GM18498 (cell line): ENCODE measurements at regions not wholly inside any gene's neighbourhood (a gene's known extent, or its start where the extent isn't known, plus 50 kb on each side); places are given as distances from the start of the nearest gene placed in this dataset.

ENCODE experiments used
- ATAC-seq: cut with Tn5 transposase; IDR thresholded peaks from one replicate; pipeline ENCODE4 v1.9.1; 2021; ENCODE audit warnings: mild to moderate bottlenecking, moderate library complexity; ENCODE audit not compliant: unreplicated experiment

- no peak for ATAC-seq
Observed at GRCh38 chr10:91694170-91694794, 61.4 kb upstream of the PPP1R3C start.

GRCh38 chr10:91691981-91692380, 59.1 kb upstream of the PPP1R3C start:
- ATAC-seq = no peak

GRCh38 chr10:91690996-91691676, 58.3 kb upstream of the PPP1R3C start:
- no peak for ATAC-seq

DNA sequence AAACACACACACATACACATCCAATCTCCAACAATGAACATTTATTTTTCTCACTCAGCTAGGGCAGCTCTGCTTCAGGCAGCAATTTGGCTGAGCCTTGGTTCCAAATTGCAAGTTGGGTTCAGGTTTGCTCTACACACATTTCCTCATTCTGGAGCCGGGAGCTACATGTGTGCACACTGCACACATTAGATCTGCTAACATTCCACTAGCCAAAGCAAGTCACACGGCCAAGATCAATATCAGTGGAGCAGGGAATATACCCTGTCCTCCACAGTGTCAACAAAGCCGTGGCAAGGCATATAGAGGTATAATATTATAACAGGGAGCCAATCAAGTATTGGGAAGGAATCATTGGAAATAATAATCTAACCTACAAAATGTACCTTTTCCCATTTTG, 57.5 kb upstream of the PPP1R3C start:
- ATAC-seq = no peak

DNA sequence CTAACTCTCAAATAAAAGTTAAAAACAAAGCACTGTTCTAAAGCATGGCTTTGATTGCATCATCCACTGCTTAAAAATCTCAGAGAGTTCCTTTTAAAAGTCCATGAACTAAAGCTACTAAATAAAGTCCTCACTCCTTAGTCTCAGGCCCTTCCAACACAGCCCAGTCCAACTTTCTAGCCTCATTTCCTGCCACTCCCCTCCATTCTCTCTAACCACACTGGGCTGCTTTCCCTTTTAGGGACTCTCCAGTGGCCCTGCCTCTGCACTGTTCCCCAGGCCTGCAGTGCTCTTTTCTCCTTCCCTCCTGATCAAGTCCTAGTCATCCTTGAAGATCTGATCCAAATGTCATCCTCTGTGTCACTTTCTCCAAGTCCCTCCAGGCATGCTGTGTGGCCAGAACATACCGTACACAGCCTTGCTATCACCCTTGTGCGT, 56.9 kb upstream of the PPP1R3C start:
- no peak for ATAC-seq

DNA sequence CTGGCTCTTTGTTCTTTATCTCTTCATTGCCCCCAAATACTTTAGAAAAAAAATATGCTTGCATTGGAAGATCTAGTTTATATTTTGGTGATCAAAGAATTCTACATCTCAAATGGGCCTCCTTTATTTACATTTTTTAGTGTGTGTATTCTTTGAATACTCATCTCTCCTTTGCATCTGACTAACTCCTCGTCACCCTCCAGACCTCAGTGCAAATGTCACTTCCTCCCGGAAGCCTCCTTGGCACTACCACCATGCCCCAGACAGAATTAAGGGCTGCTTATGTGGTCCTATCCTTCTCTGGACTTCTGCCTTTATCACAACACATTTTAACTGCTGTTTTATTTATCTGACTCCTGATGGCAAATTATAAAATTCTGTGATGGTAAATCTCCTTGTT, 52.0 kb upstream of the PPP1R3C start:
- no peak for ATAC-seq

DNA sequence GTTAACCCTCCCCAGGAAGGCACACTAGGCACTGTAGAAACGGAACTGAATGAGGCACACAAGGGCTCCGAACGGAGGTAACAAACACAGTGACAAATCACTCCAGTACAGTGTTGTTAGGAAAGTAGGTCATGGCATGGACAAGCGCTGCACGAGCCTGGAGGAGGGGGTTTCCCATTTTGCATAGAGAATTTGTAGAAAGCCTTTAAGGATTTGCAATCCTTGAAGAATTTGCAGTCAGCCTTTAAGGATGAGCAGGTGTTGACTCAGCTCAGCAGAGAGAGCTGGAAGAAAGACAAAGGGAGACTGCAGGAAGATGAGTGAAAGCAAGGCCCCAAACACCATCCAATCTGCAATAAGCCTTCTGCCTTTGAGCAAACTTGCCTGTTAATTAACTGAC, 51.1 kb upstream of the PPP1R3C start:
- no peak for ATAC-seq

- no peak for ATAC-seq
Observed at GRCh38 chr10:91682912-91683311, 50.0 kb upstream of the PPP1R3C start.
